Endothelial cell of umbilical vein (primary cell): ENCODE measurements at regions not wholly inside any gene's neighbourhood (a gene's known extent, or its start where the extent isn't known, plus 50 kb on each side); places are given as distances from the start of the nearest gene placed in this dataset.

ENCODE experiments used
- BruUV-seq: library from RNA; stranded (reverse); fragments of 400-500 nt; replicated peaks from 2 replicates; lab custom pipeline; 2021; lab: Mats Ljungman, UMichigan
- CTCF ChIA-PET: fragments of 300-600, 350-600 bp; sonication (Branson Sonifier 250); formaldehyde crosslinking; loops from one replicate; lab custom pipeline; 2021; ENCODE audit warnings: antibody characterized with exemption, inconsistent platforms; lab: Charles Lee
- POLR2A ChIA-PET: fragments of 300-600, 350-600 bp; sonication (Branson Sonifier 250); formaldehyde crosslinking; loops from one replicate; lab custom pipeline; 2021; ENCODE audit warnings: antibody characterized with exemption, inconsistent platforms; lab: Charles Lee
- DNase-seq: peaks from one replicate; pipeline ENCODE4 v3.0.0-alpha.2; 2011; ENCODE audit warnings: low read depth, low spot score
- FAIRE-seq: peaks from 2 replicates; lab custom pipeline; 2011; peaks lifted over from hg19 to GRCh38; lab: Jason Lieb, UNC
- H2AFZ ChIP-seq: 2 replicates; pipeline ENCODE4 v1.6.0; 2012; ENCODE audit warnings: low read depth, low read length, control low read depth, inconsistent platforms
- H3K27ac ChIP-seq: 2 replicates; pipeline ENCODE4 v1.5.1; 2011; ENCODE audit warnings: low read depth, mild to moderate bottlenecking, control low read depth, low read length, moderate library complexity; ENCODE audit not compliant: insufficient read depth
- H3K27me3 ChIP-seq, 2 experiments: 2 replicates each; pipeline versions ENCODE4 v1.6.0 to v1.6.1; 2011; ENCODE audit warnings: low read length in 2 of 2, mixed read lengths in 1 of 2; ENCODE audit not compliant: control insufficient read depth in 2 of 2, insufficient read depth in 2 of 2
- H3K36me3 ChIP-seq, 2 experiments: 2 replicates in 1 of 2; 3 replicates in 1 of 2; pipeline ENCODE4 v1.5.1; 2011; ENCODE audit warnings: low read length in 2 of 2, mild to moderate bottlenecking in 1 of 2, moderate library complexity in 1 of 2; ENCODE audit not compliant: control insufficient read depth in 2 of 2, insufficient read depth in 2 of 2; ENCODE audit errors: extremely low read depth in 1 of 2
- H3K4me1 ChIP-seq: 3 replicates; pipeline ENCODE4 v1.5.1; 2011; ENCODE audit warnings: mild to moderate bottlenecking, low read length; ENCODE audit not compliant: control insufficient read depth, insufficient read depth; ENCODE audit errors: extremely low read depth
- H3K4me2 ChIP-seq: 2 replicates; pipeline ENCODE4 v1.6.1; 2011; ENCODE audit warnings: low read length, control low read depth, mixed read lengths; ENCODE audit not compliant: insufficient read depth
- H3K4me3 ChIP-seq, 3 experiments: fragments of 200-600 bp in 1 of 3; sonication (generic), shearing (Covaris generic) in 1 of 3; replicated peaks in 1 of 3; 2 replicates each; pipeline ENCODE4 v1.5.1; 2011 to 2016; ENCODE audit warnings: control low read depth in 3 of 3, low read length in 3 of 3, mild to moderate bottlenecking in 2 of 3, inconsistent platforms in 1 of 3, low read depth in 1 of 3, moderate library complexity in 1 of 3; ENCODE audit not compliant: insufficient read depth in 1 of 3
- H3K79me2 ChIP-seq: 2 replicates; pipeline ENCODE4 v1.6.0; 2012; ENCODE audit warnings: low read length, inconsistent platforms; ENCODE audit not compliant: control insufficient read depth, insufficient read depth
- H3K9ac ChIP-seq: replicated peaks from 2 replicates; pipeline ENCODE3; 2011; ENCODE audit warnings: low read length, control low read depth; ENCODE audit not compliant: insufficient read depth; ENCODE audit errors: extremely low read depth
- H3K9me1 ChIP-seq: replicated peaks from 3 replicates; pipeline ENCODE4 v1.6.0; 2011; ENCODE audit warnings: mild to moderate bottlenecking, low read length; ENCODE audit not compliant: control insufficient read depth, insufficient read depth; ENCODE audit errors: extremely low read depth
- H3K9me3 ChIP-seq: replicated peaks from 2 replicates; pipeline ENCODE4 v1.5.1; 2012; ENCODE audit warnings: low read length, inconsistent platforms; ENCODE audit not compliant: control insufficient read depth, insufficient read depth
- H4K20me1 ChIP-seq: replicated peaks from 2 replicates; pipeline ENCODE3; 2011; ENCODE audit warnings: mild to moderate bottlenecking, low read length; ENCODE audit not compliant: control insufficient read depth, insufficient read depth; ENCODE audit errors: extremely low read depth
- CTCF ChIP-seq, 2 donors: IDR thresholded peaks; 1 replicate in 1 of 2; 2 replicates in 1 of 2; pipeline ENCODE4 v1.5.1; 2011; ENCODE audit warnings: low read length in 2 of 2, mild to moderate bottlenecking in 2 of 2, moderate library complexity in 2 of 2, control low read depth in 1 of 2, inconsistent platforms in 1 of 2, low read depth in 1 of 2; ENCODE audit not compliant: insufficient read depth in 1 of 2; ENCODE audit errors: extremely low read depth in 1 of 2
- EZH2 ChIP-seq: IDR thresholded peaks from 2 replicates; pipeline ENCODE4 v1.6.1; 2012; ENCODE audit warnings: borderline replicate concordance, low read depth, mild to moderate bottlenecking, moderate library complexity, low read length, inconsistent platforms; ENCODE audit not compliant: severe bottlenecking
- FOS ChIP-seq: IDR thresholded peaks from 2 replicates; pipeline ENCODE4 v1.6.1; 2011; ENCODE audit warnings: mild to moderate bottlenecking, low read length, moderate library complexity, borderline replicate concordance; ENCODE audit not compliant: insufficient read depth
- GATA2 ChIP-seq: IDR thresholded peaks from 2 replicates; pipeline ENCODE4 v1.7.0; 2011; ENCODE audit warnings: low read depth, mild to moderate bottlenecking, moderate library complexity, mixed read lengths, low read length; ENCODE audit not compliant: insufficient read length, insufficient read depth
- JUN ChIP-seq: IDR thresholded peaks from 2 replicates; pipeline ENCODE4 v1.6.1; 2011; ENCODE audit warnings: borderline replicate concordance, low read depth; ENCODE audit not compliant: insufficient read length, insufficient read depth
- MYC ChIP-seq: IDR thresholded peaks from one replicate; pipeline ENCODE4 v1.6.1; 2011; ENCODE audit warnings: mild to moderate bottlenecking, low read depth, low read length
- POLR2A ChIP-seq: IDR thresholded peaks from 2 replicates; pipeline ENCODE4 v1.6.1; 2012; ENCODE audit warnings: low read depth, mild to moderate bottlenecking, control low read depth, low read length
- POLR2AphosphoS5 ChIP-seq: IDR thresholded peaks from 2 replicates; pipeline ENCODE4 v1.6.1; 2012; ENCODE audit warnings: low read depth, mild to moderate bottlenecking, control low read depth, low read length, moderate library complexity; ENCODE audit not compliant: insufficient read depth
- dilution Hi-C: fragments of 300-500 bp; cut with MboI; formaldehyde crosslinking; loops from one replicate; pipeline ENCODE4 v1.15.0; 2019; ENCODE audit warnings: low sequenced_read_pairs; ENCODE audit not compliant: extremely low pct_ligation_motif_present
- intact Hi-C: fragments of 100-400 bp; cut with micrococcal nuclease; formaldehyde crosslinking; loops from one replicate; pipeline ENCODE4 v1.10.0; 2022
- TF ChIP-seq, protein P1 (sequence below): IDR thresholded peaks from 2 replicates; pipeline ENCODE4 v1.6.1; 2011; ENCODE audit not compliant: insufficient read depth, insufficient read length

GRCh38 chr10:118865998-118866693 is 111.4 kb upstream of the CACUL1 start:
- no TSS peak for BruUV-seq
- H3K27me3 ChIP-seq: peaks cover 3% of the 10 kb centered on the region in 2 experiments
- FAIRE-seq (no peak), DNase-seq (no peak)
- no peak overlapping the region for H2AFZ ChIP-seq
- intact Hi-C loops: no loop called here
- dilution Hi-C loops: no loop called here
- H3K4me2 ChIP-seq: no peak overlapping the region
- H3K9me3 ChIP-seq: no peaks in the 10 kb centered on the region
- no peak overlapping the region for H3K27ac ChIP-seq
- CTCF ChIA-PET: interaction anchor here (0.5 kb wide), 1 partner anchor 73 kb away, joined by 3 read pairs; no protein-coding TSS in a partner anchor
- no peaks in the 10 kb centered on the region for H3K36me3 ChIP-seq
- H3K79me2 ChIP-seq: no peaks in the 10 kb centered on the region
- no peak overlapping the region for H3K9ac ChIP-seq
- TF ChIP-seq MYC (no peak), EZH2 (no peak), FOS (no peak), POLR2AphosphoS5 (no peak), CTCF (IDR thresholded peaks at IDR 0.05; ENCODE audit: extremely low read depth in 1 of 2, insufficient read depth in 1 of 2, low read depth in 1 of 2, low read length in 2 of 2) (no peak), GATA2 (no peak), POLR2A (no peak), JUN (no peak)
- TF ChIP-seq, protein P1, sequence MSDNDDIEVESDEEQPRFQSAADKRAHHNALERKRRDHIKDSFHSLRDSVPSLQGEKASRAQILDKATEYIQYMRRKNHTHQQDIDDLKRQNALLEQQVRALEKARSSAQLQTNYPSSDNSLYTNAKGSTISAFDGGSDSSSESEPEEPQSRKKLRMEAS: no peak
- no peaks in the 10 kb centered on the region for H4K20me1 ChIP-seq
- POLR2A ChIA-PET: no interaction called here
- no peak overlapping the region for H3K4me3 ChIP-seq
- no peaks in the 10 kb centered on the region for H3K9me1 ChIP-seq
- peaks cover 10% of the 10 kb centered on the region for H3K4me1 ChIP-seq
